ENCODE measurements at regions not wholly inside any gene's neighbourhood (a gene's known extent, or its start where the extent isn't known, plus 50 kb on each side); places are given as distances from the start of the nearest gene placed in this dataset.
"Not testable (repeated sequence)": the region's sequence is repeated elsewhere in the genome, so short reads cannot be mapped to it uniquely, and the experiment has no call there.

- TF ChIP-seq BHLHE40 (IDR thresholded peaks at IDR 0.05; ENCODE audit: borderline replicate concordance), result no peak
- POLR2A ChIA-PET, result no interaction called here
- CTCF ChIA-PET, result no interaction called here
- DNase-seq (ENCODE audit: extremely low spot score), result no peak
These were observed 2118.0 kb downstream of the LRRC4C start for GRCh38 chr11:39341461-39341860.

GRCh38 chr11:39333006-39333405, 2126.4 kb downstream of the LRRC4C start:
- DNase-seq (ENCODE audit: extremely low spot score); POLR2A ChIA-PET: not testable (repeated sequence)

GRCh38 chr11:39327302-39327701, 2132.2 kb downstream of the LRRC4C start:
- no peak for DNase-seq (ENCODE audit: extremely low spot score)
- TF ChIP-seq NFRKB (IDR thresholded peaks at IDR 0.05) (no peak), TARDBP (IDR thresholded peaks at IDR 0.05) (no peak), ELF4 (IDR thresholded peaks at IDR 0.05) (no peak), FOXK2 (IDR thresholded peaks at IDR 0.05) (no peak), LEF1 (IDR thresholded peaks at IDR 0.05; ENCODE audit: borderline replicate concordance) (no peak), SUZ12 (IDR thresholded peaks at IDR 0.05) (no peak), ARNT (IDR thresholded peaks at IDR 0.05) (no peak), SP1 (IDR thresholded peaks at IDR 0.05) (no peak), CTBP1 (IDR thresholded peaks at IDR 0.05; ENCODE audit: borderline replicate concordance) (no peak), FOXA1 (IDR thresholded peaks at IDR 0.05) (no peak), BHLHE40 (IDR thresholded peaks at IDR 0.05; ENCODE audit: borderline replicate concordance) (no peak), HDGF (IDR thresholded peaks at IDR 0.05; ENCODE audit: borderline replicate concordance) (no peak), ZNF384 (IDR thresholded peaks at IDR 0.05) (no peak)
- ChIA-PET CTCF (no interaction called here), POLR2A (no interaction called here)

More at GRCh38 chr11:39333006-39333405, 2126.4 kb downstream of the LRRC4C start:
- CTCF ChIA-PET, result not testable (repeated sequence)

DNA sequence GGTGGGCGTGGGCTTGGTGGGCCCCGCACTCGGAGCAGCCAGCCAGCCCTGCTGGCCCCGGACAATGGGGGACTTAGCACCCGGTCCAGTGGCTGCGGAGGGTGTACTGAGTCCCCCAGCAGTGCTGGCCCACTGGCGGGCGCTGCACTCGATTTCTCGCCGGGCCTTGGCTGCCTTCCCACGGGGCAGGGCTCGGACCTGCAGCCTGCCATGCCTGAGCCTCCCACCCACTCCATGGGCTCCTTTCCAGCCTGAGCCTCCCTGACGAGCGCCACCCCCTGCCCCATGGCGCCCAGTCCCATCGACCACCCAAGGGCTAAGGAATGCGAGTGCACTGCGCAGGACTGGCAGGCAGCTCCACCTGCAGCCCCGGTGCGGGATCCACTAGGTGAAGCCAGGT, 2147.6 kb downstream of the LRRC4C start:
- CTCF ChIA-PET, result interaction anchor here (0.6 kb wide), 1 partner anchor 1388 kb away, joined by 3 read pairs; no protein-coding TSS in a partner anchor
- DNase-seq (ENCODE audit: extremely low spot score); POLR2A ChIA-PET: not testable (repeated sequence)

GRCh38 chr11:39304586-39304985, 2154.9 kb downstream of the LRRC4C start:
- ChIA-PET CTCF (no interaction called here), POLR2A (no interaction called here)
- TF ChIP-seq HDGF (IDR thresholded peaks at IDR 0.05; ENCODE audit: borderline replicate concordance) (no peak), SUZ12 (IDR thresholded peaks at IDR 0.05) (no peak), LEF1 (IDR thresholded peaks at IDR 0.05; ENCODE audit: borderline replicate concordance) (no peak), L3MBTL2 (conservative IDR thresholded peaks at IDR 0.05) (no peak), ZNF384 (IDR thresholded peaks at IDR 0.05) (no peak), BHLHE40 (IDR thresholded peaks at IDR 0.05; ENCODE audit: borderline replicate concordance) (no peak), FOXA1 (IDR thresholded peaks at IDR 0.05) (no peak)
- TF ChIP-seq, protein P1, sequence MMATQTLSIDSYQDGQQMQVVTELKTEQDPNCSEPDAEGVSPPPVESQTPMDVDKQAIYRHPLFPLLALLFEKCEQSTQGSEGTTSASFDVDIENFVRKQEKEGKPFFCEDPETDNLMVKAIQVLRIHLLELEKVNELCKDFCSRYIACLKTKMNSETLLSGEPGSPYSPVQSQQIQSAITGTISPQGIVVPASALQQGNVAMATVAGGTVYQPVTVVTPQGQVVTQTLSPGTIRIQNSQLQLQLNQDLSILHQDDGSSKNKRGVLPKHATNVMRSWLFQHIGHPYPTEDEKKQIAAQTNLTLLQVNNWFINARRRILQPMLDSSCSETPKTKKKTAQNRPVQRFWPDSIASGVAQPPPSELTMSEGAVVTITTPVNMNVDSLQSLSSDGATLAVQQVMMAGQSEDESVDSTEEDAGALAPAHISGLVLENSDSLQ (IDR thresholded peaks at IDR 0.05), result no peak
- DNase-seq (ENCODE audit: extremely low spot score), result no peak

DNA sequence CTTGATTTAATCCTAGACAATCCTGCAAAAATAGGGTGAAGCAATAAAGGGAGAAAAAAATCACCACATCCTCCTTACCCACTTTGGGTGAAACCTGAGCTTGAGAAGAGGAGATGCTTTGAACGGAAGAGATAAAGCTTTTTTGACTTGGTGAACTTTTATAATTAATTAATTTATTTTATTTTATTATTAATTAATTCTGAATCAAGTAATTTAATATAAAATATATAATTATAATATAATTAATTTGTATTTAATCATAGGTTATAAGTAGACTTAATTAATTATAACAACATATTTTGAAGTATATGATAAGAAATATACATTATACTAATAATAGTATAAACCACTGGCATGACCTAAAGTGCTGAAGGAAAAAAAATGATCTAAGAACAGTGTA, 2164.8 kb downstream of the LRRC4C start:
- ChIA-PET CTCF (no interaction called here), POLR2A (no interaction called here)
- DNase-seq (ENCODE audit: extremely low spot score), result no peak
- TF ChIP-seq FOXA1 (IDR thresholded peaks at IDR 0.05) (no peak), HDGF (IDR thresholded peaks at IDR 0.05; ENCODE audit: borderline replicate concordance) (no peak), SP1 (IDR thresholded peaks at IDR 0.05) (no peak), TARDBP (IDR thresholded peaks at IDR 0.05) (no peak), LEF1 (IDR thresholded peaks at IDR 0.05; ENCODE audit: borderline replicate concordance) (no peak), FOXK2 (IDR thresholded peaks at IDR 0.05) (no peak), ELF4 (IDR thresholded peaks at IDR 0.05) (no peak), ZNF384 (IDR thresholded peaks at IDR 0.05) (no peak), ARNT (IDR thresholded peaks at IDR 0.05) (no peak), NFRKB (IDR thresholded peaks at IDR 0.05) (no peak), L3MBTL2 (conservative IDR thresholded peaks at IDR 0.05) (no peak), CTBP1 (IDR thresholded peaks at IDR 0.05; ENCODE audit: borderline replicate concordance) (no peak), BHLHE40 (IDR thresholded peaks at IDR 0.05; ENCODE audit: borderline replicate concordance) (no peak), SUZ12 (IDR thresholded peaks at IDR 0.05) (no peak)
- TF ChIP-seq, protein P1 (IDR thresholded peaks at IDR 0.05), result no peak

DNA sequence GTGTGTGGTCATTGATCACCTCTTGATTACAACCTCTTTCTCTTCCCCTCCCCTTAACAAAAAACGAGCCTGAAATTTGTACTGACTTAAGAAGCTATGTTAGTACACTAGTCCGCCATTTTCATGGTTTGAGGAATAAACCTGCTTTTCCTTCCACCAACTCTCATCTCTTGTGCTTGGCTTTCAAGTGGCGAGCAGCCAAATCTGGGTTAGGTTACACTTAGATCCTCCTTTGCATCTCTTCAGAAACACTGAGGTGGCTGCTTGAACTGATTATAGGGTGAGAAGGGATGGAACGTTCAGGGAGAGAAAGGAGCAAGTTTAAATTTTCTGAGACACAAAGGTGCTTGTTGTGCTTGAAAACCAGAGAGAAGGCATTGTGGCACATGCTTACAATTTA, 2171.4 kb downstream of the LRRC4C start:
- TF ChIP-seq ELF4 (IDR thresholded peaks at IDR 0.05), result no peak
- no peak for TF ChIP-seq SUZ12 (IDR thresholded peaks at IDR 0.05)
- no peak for TF ChIP-seq FOXK2 (IDR thresholded peaks at IDR 0.05)
- TF ChIP-seq HDGF (IDR thresholded peaks at IDR 0.05; ENCODE audit: borderline replicate concordance), result no peak
- no peak for DNase-seq (ENCODE audit: extremely low spot score)
- ChIA-PET CTCF (no interaction called here), POLR2A (no interaction called here)

DNA sequence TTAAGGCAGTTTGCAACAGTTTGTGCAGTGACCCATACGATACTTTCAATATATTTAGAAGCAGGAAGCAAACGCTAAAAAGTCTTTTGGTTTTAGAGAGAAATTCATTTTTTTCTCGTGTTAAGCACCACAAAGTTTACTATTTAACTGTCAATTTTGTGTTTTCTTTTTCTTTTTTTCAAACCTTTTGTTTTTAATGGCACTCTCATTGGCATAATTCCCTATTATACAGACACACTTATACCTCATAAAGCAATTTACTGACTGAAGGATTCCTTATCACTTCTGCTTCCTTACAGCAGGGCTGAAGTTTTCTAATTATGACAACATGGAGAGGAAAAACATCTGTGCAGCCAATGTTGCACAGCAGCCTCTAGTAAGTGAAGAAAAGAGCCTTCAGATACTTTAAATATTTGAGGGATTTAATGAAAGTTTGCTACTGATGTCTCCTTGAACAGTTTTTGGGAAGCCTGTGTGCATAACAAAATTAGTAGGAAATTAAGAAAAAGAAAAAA, 2191.2 kb downstream of the LRRC4C start:
- TF ChIP-seq, protein P1 (IDR thresholded peaks at IDR 0.05), result no peak
- TF ChIP-seq TARDBP (IDR thresholded peaks at IDR 0.05), result no peak
- no peak for TF ChIP-seq LEF1 (IDR thresholded peaks at IDR 0.05; ENCODE audit: borderline replicate concordance)
- TF ChIP-seq CTBP1 (IDR thresholded peaks at IDR 0.05; ENCODE audit: borderline replicate concordance), result no peak
- TF ChIP-seq ZNF384 (IDR thresholded peaks at IDR 0.05), result no peak
- no peak for TF ChIP-seq SUZ12 (IDR thresholded peaks at IDR 0.05)
- TF ChIP-seq L3MBTL2 (conservative IDR thresholded peaks at IDR 0.05), result no peak
- TF ChIP-seq NFRKB (IDR thresholded peaks at IDR 0.05), result no peak
- no peak for TF ChIP-seq ARNT (IDR thresholded peaks at IDR 0.05)
- no peak for TF ChIP-seq HDGF (IDR thresholded peaks at IDR 0.05; ENCODE audit: borderline replicate concordance)
- TF ChIP-seq ELF4 (IDR thresholded peaks at IDR 0.05), result no peak
- TF ChIP-seq FOXA1 (IDR thresholded peaks at IDR 0.05), result no peak
- no peak for TF ChIP-seq FOXM1 (IDR thresholded peaks at IDR 0.05; ENCODE audit: borderline replicate concordance)
- TF ChIP-seq SP1 (IDR thresholded peaks at IDR 0.05), result no peak
- TF ChIP-seq BHLHE40 (IDR thresholded peaks at IDR 0.05; ENCODE audit: borderline replicate concordance), result no peak
- no peak for TF ChIP-seq FOXK2 (IDR thresholded peaks at IDR 0.05)
- ChIA-PET POLR2A (no interaction called here), CTCF (no interaction called here)
- DNase-seq (ENCODE audit: extremely low spot score), result no peak
